ENCODE measurements at regions not wholly inside any gene's neighbourhood (a gene's known extent, or its start where the extent isn't known, plus 50 kb on each side); places are given as distances from the start of the nearest gene placed in this dataset.

GRCh38 chr4:22130741-22131140 lies 182.2 kb upstream of the KCNIP4 start:
- WGBS (ENCODE audit: insufficient coverage, low coverage, missing lambda C conversion rate) = 0% methylated on average over 3 of the region's 3 CpGs
- no peaks in the 10 kb centered on the region for H3K27me3 ChIP-seq (ENCODE audit: control insufficient read depth in 2 of 2, insufficient read depth in 2 of 2, low read length in 2 of 2)
- no peaks in the 10 kb centered on the region for H3K79me2 ChIP-seq (ENCODE audit: control insufficient read depth, insufficient read depth, low read length)
- no peak overlapping the region for H2AFZ ChIP-seq (ENCODE audit: low read depth, low read length)
- H3K9me1 ChIP-seq (ENCODE audit: control insufficient read depth, insufficient read depth, low read length) = no peaks in the 10 kb centered on the region
- no peaks in the 10 kb centered on the region for H3K9me3 ChIP-seq (replicated peaks; ENCODE audit: control insufficient read depth, insufficient read depth, low read depth, low read length)
- no peak overlapping the region for H3K9ac ChIP-seq (ENCODE audit: insufficient read depth in 1 of 2, low read depth in 2 of 2, low read length in 2 of 2)
- ChIA-PET POLR2A (no interaction called here), CTCF (ENCODE audit: low intra/inter-chr PET ratio) (no interaction called here)
- ATAC-seq (no peak), FAIRE-seq (no peak), DNase-seq (ENCODE audit: extremely low read depth in 1 of 4, low spot score in 3 of 4) (no peak)
- H3K36me3 ChIP-seq (ENCODE audit: control insufficient read depth, insufficient read depth, low read length) = no peaks in the 10 kb centered on the region
- no peaks in the 10 kb centered on the region for H4K20me1 ChIP-seq (replicated peaks; ENCODE audit: control insufficient read depth, insufficient read depth, low read length)
- TF ChIP-seq ZEB2 (IDR thresholded peaks at IDR 0.05) (no peak), SREBF1 (IDR thresholded peaks at IDR 0.05; ENCODE audit: borderline replicate concordance, low read depth, low read length) (no peak), COPS2 (conservative IDR thresholded peaks at IDR 0.05) (no peak), NRF1 (conservative IDR thresholded peaks at IDR 0.05 in 1 of 2, IDR thresholded peaks at IDR 0.05 in 1 of 2) (no peak), MCM5 (IDR thresholded peaks at IDR 0.05; ENCODE audit: low read depth) (no peak), NCOA4 (IDR thresholded peaks at IDR 0.05; ENCODE audit: partially characterized antibody) (no peak), FOXP1 (CRISPR knock-in tag; IDR thresholded peaks at IDR 0.05) (no peak)
- H3K4me2 ChIP-seq (ENCODE audit: insufficient read depth, low read length) = no peak overlapping the region
- intact Hi-C loops (cut with micrococcal nuclease) = no loop called here
- no peaks in the 10 kb centered on the region for H3K4me1 ChIP-seq (replicated peaks in 1 of 2; ENCODE audit: control insufficient read depth in 2 of 2, insufficient read depth in 2 of 2, low read length in 2 of 2)
- in situ Hi-C loops (cut with MboI) = no loop called here
- no peak overlapping the region for H3K27ac ChIP-seq (ENCODE audit: extremely low read depth, low read depth, low read length)
- BruUV-seq (replicated peaks) = no TSS peak
- H3K4me3 ChIP-seq = no peak overlapping the region

- BruUV-seq (replicated peaks) = no TSS peak
- CTCF ChIA-PET (ENCODE audit: low intra/inter-chr PET ratio) = no interaction called here
- in situ Hi-C loops (cut with MboI) (no loop called here), intact Hi-C loops (cut with micrococcal nuclease) (no loop called here)
- no peak overlapping the region for H3K27ac ChIP-seq (ENCODE audit: extremely low read depth, low read depth, low read length)
- H4K20me1 ChIP-seq (replicated peaks; ENCODE audit: control insufficient read depth, insufficient read depth, low read length) = no peaks in the 10 kb centered on the region
- H3K4me2 ChIP-seq (ENCODE audit: insufficient read depth, low read length) = no peak overlapping the region
- ATAC-seq (no peak), FAIRE-seq (no peak), DNase-seq (ENCODE audit: extremely low read depth in 1 of 4, low spot score in 3 of 4) (peak; percentile 6 to 9 (median 8))
- WGBS (ENCODE audit: insufficient coverage, low coverage, missing lambda C conversion rate) = 3% methylated on average over 12 of the region's 12 CpGs
- H3K27me3 ChIP-seq (ENCODE audit: control insufficient read depth in 2 of 2, insufficient read depth in 2 of 2, low read length in 2 of 2) = no peaks in the 10 kb centered on the region
- TF ChIP-seq, protein P1, sequence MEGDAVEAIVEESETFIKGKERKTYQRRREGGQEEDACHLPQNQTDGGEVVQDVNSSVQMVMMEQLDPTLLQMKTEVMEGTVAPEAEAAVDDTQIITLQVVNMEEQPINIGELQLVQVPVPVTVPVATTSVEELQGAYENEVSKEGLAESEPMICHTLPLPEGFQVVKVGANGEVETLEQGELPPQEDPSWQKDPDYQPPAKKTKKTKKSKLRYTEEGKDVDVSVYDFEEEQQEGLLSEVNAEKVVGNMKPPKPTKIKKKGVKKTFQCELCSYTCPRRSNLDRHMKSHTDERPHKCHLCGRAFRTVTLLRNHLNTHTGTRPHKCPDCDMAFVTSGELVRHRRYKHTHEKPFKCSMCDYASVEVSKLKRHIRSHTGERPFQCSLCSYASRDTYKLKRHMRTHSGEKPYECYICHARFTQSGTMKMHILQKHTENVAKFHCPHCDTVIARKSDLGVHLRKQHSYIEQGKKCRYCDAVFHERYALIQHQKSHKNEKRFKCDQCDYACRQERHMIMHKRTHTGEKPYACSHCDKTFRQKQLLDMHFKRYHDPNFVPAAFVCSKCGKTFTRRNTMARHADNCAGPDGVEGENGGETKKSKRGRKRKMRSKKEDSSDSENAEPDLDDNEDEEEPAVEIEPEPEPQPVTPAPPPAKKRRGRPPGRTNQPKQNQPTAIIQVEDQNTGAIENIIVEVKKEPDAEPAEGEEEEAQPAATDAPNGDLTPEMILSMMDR (IDR thresholded peaks at IDR 0.05 in 2 of 3, conservative IDR thresholded peaks at IDR 0.05 in 1 of 3; ENCODE audit: insufficient read depth in 2 of 3, low read depth in 1 of 3, low read length in 3 of 3) = peak in 2 of 3 experiments; percentile 8 to 22; a peak in 1 of 6 replicates
- TF ChIP-seq RAD21 (CRISPR knock-in tag; conservative IDR thresholded peaks at IDR 0.05 in 1 of 2, IDR thresholded peaks at IDR 0.05 in 1 of 2) (0 out of 4 replicates have a peak, but pooled peaks of 1 of the 2 experiments have one; percentile 11), NR2C2 (CRISPR knock-in tag; IDR thresholded peaks at IDR 0.05) (no peak), NR2C2 (tag; IDR thresholded peaks at IDR 0.05) (no peak)
- no peaks in the 10 kb centered on the region for H3K9me3 ChIP-seq (replicated peaks; ENCODE audit: control insufficient read depth, insufficient read depth, low read depth, low read length)
- H3K79me2 ChIP-seq (ENCODE audit: control insufficient read depth, insufficient read depth, low read length) = no peaks in the 10 kb centered on the region
- H3K36me3 ChIP-seq (ENCODE audit: control insufficient read depth, insufficient read depth, low read length) = no peaks in the 10 kb centered on the region
- H3K4me1 ChIP-seq (replicated peaks in 1 of 2; ENCODE audit: control insufficient read depth in 2 of 2, insufficient read depth in 2 of 2, low read length in 2 of 2) = no peaks in the 10 kb centered on the region
- H3K9ac ChIP-seq (ENCODE audit: insufficient read depth in 1 of 2, low read depth in 2 of 2, low read length in 2 of 2) = no peak overlapping the region
- H2AFZ ChIP-seq (ENCODE audit: low read depth, low read length) = no peak overlapping the region
- POLR2A ChIA-PET = no interaction called here
- H3K4me3 ChIP-seq = no peak overlapping the region
- H3K9me1 ChIP-seq (ENCODE audit: control insufficient read depth, insufficient read depth, low read length) = no peaks in the 10 kb centered on the region
Observed at GRCh38 chr4:22129454-22130029, 181.0 kb upstream of the KCNIP4 start.

Data from K562 (cell line).